ENCODE measurements at regions not wholly inside any gene's neighbourhood (a gene's known extent, or its start where the extent isn't known, plus 50 kb on each side); places are given as distances from the start of the nearest gene placed in this dataset.

DNA sequence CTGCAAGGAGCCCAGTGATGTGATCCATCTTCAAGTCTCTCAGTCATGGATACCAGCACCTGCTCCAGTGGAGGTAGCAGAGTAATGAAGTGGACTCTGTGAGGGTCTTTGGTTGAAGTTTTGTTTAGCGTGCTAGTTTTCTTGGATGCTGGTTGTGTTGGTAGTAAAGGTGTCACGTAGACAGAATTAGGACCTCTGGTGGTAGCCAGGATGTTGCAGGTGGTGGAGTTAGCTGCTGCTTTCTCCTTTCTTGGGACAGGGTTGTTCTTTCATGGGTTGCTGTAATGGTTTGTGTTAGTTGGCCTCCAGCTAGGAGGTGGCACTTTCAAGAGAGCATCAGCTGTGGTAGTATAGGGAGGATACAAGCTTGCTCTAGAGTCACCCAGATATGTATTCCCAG is 125.2 kb downstream of the ANXA2 start:
- H3K27ac ChIP-seq (ENCODE audit: low read length) = no peak overlapping the region
- no peaks in the 10 kb centered on the region for H4K20me1 ChIP-seq (ENCODE audit: insufficient read depth)
- H3K79me2 ChIP-seq (replicated peaks; ENCODE audit: insufficient read depth, low read length) = no peaks in the 10 kb centered on the region
- TF ChIP-seq SMC3 (conservative IDR thresholded peaks at IDR 0.05; ENCODE audit: poor library complexity) (no peak), CTCF (IDR thresholded peaks at IDR 0.05; ENCODE audit: poor library complexity, severe bottlenecking) (no peak)
- TF ChIP-seq, protein P1, sequence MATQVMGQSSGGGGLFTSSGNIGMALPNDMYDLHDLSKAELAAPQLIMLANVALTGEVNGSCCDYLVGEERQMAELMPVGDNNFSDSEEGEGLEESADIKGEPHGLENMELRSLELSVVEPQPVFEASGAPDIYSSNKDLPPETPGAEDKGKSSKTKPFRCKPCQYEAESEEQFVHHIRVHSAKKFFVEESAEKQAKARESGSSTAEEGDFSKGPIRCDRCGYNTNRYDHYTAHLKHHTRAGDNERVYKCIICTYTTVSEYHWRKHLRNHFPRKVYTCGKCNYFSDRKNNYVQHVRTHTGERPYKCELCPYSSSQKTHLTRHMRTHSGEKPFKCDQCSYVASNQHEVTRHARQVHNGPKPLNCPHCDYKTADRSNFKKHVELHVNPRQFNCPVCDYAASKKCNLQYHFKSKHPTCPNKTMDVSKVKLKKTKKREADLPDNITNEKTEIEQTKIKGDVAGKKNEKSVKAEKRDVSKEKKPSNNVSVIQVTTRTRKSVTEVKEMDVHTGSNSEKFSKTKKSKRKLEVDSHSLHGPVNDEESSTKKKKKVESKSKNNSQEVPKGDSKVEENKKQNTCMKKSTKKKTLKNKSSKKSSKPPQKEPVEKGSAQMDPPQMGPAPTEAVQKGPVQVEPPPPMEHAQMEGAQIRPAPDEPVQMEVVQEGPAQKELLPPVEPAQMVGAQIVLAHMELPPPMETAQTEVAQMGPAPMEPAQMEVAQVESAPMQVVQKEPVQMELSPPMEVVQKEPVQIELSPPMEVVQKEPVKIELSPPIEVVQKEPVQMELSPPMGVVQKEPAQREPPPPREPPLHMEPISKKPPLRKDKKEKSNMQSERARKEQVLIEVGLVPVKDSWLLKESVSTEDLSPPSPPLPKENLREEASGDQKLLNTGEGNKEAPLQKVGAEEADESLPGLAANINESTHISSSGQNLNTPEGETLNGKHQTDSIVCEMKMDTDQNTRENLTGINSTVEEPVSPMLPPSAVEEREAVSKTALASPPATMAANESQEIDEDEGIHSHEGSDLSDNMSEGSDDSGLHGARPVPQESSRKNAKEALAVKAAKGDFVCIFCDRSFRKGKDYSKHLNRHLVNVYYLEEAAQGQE (IDR thresholded peaks at IDR 0.05; ENCODE audit: borderline replicate concordance) = no peak
- H3K9me3 ChIP-seq (ENCODE audit: low read length) = no peaks in the 10 kb centered on the region
- H3K4me2 ChIP-seq (ENCODE audit: low read length) = no peak overlapping the region
- H3K36me3 ChIP-seq (ENCODE audit: insufficient read depth, low read length) = no peaks in the 10 kb centered on the region
- H3F3A ChIP-seq (ENCODE audit: insufficient read depth, low read length, poor library complexity, severe bottlenecking) = no peaks in the 10 kb centered on the region
- no peak overlapping the region for H3K4me3 ChIP-seq (ENCODE audit: low read length)
- H3K9me2 ChIP-seq (ENCODE audit: insufficient read depth, low read length) = no peaks in the 10 kb centered on the region
- H3K27me3 ChIP-seq (ENCODE audit: insufficient read depth, low read depth, low read length) = no peaks in the 10 kb centered on the region
- no peak overlapping the region for H3K9ac ChIP-seq (ENCODE audit: low read length)
- no peak overlapping the region for H2AFZ ChIP-seq (ENCODE audit: low read depth, low read length)

- Histone ChIP-seq H3K4me2 (ENCODE audit: low read length) (no peak overlapping the region), H3K9ac (ENCODE audit: low read length) (no peak overlapping the region), H3K79me2 (replicated peaks; ENCODE audit: insufficient read depth, low read length) (no peaks in the 10 kb centered on the region), H3K4me3 (ENCODE audit: low read length) (no peak overlapping the region), H3K27ac (ENCODE audit: low read length) (no peak overlapping the region), H3K27me3 (ENCODE audit: insufficient read depth, low read depth, low read length) (no peaks in the 10 kb centered on the region), H3K36me3 (ENCODE audit: insufficient read depth, low read length) (no peaks in the 10 kb centered on the region), H3K9me2 (ENCODE audit: insufficient read depth, low read length) (no peaks in the 10 kb centered on the region), H3K9me3 (ENCODE audit: low read length) (no peaks in the 10 kb centered on the region), H2AFZ (ENCODE audit: low read depth, low read length) (no peak overlapping the region), H3F3A (ENCODE audit: insufficient read depth, low read length, poor library complexity, severe bottlenecking) (no peaks in the 10 kb centered on the region), H4K20me1 (ENCODE audit: insufficient read depth) (no peaks in the 10 kb centered on the region)
- TF ChIP-seq MXI1 (conservative IDR thresholded peaks at IDR 0.05; ENCODE audit: poor library complexity, severe bottlenecking) = no peak
- no peak for TF ChIP-seq CTCF (IDR thresholded peaks at IDR 0.05; ENCODE audit: poor library complexity, severe bottlenecking)
- TF ChIP-seq SMC3 (conservative IDR thresholded peaks at IDR 0.05; ENCODE audit: poor library complexity) = no peak
- no peak for TF ChIP-seq POLR2AphosphoS5 (IDR thresholded peaks at IDR 0.05)
- no peak for TF ChIP-seq EZH2 (IDR thresholded peaks at IDR 0.05; ENCODE audit: borderline replicate concordance, insufficient read depth, low read length, poor library complexity, severe bottlenecking)
- no peak for TF ChIP-seq EP300 (conservative IDR thresholded peaks at IDR 0.05; ENCODE audit: poor library complexity, severe bottlenecking)
- TF ChIP-seq RAD21 (conservative IDR thresholded peaks at IDR 0.05) = no peak
- TF ChIP-seq TAF1 (IDR thresholded peaks at IDR 0.05; ENCODE audit: low read depth) = no peak
- TF ChIP-seq, protein P1 (IDR thresholded peaks at IDR 0.05; ENCODE audit: borderline replicate concordance) = no peak
Observed at GRCh38 chr15:60275624-60276023, 122.2 kb downstream of the ANXA2 start.

All from neural cell (in vitro differentiated cells).